BLaER1 (cell line): ENCODE measurements at regions not wholly inside any gene's neighbourhood (a gene's known extent, or its start where the extent isn't known, plus 50 kb on each side); places are given as distances from the start of the nearest gene placed in this dataset.

Experiments
- H3K27ac ChIP-seq: shearing (Covaris generic); formaldehyde crosslinking; 2 replicates; pipeline ENCODE4 v1.8.1; 2022
- H3K27me3 ChIP-seq: shearing (Covaris generic); formaldehyde crosslinking; 2 replicates; pipeline ENCODE4 v1.8.1; 2022
- H3K36me3 ChIP-seq: shearing (Covaris generic); formaldehyde crosslinking; 2 replicates; pipeline ENCODE4 v1.8.1; 2022
- H3K4me1 ChIP-seq: shearing (Covaris generic); formaldehyde crosslinking; 2 replicates; pipeline ENCODE4 v1.8.1; 2022
- H3K4me2 ChIP-seq: shearing (Covaris generic); formaldehyde crosslinking; 2 replicates; pipeline ENCODE4 v1.8.1; 2022
- H3K4me3 ChIP-seq: shearing (Covaris generic); formaldehyde crosslinking; 2 replicates; pipeline ENCODE4 v1.8.1; 2022
- H3K9ac ChIP-seq: shearing (Covaris generic); formaldehyde crosslinking; 2 replicates; pipeline ENCODE4 v1.8.1; 2022
- H3K9me3 ChIP-seq: shearing (Covaris generic); formaldehyde crosslinking; 2 replicates; pipeline ENCODE4 v1.8.1; 2022
- H4K20me1 ChIP-seq: shearing (Covaris generic); formaldehyde crosslinking; 2 replicates; pipeline ENCODE4 v1.8.1; 2022
- Cebpa-rat ChIP-seq: shearing (Covaris generic); IDR thresholded peaks from 2 replicates; pipeline ENCODE4 v1.8.1; 2022

GRCh38 chr3:5425371-5425770 is 237.9 kb downstream of the EDEM1 start:
- Histone ChIP-seq H3K9me3 (no peaks in the 10 kb centered on the region), H3K4me1 (no peaks in the 10 kb centered on the region), H3K4me2 (no peak overlapping the region), H3K4me3 (no peak overlapping the region), H4K20me1 (no peaks in the 10 kb centered on the region), H3K27me3 (no peaks in the 10 kb centered on the region), H3K36me3 (no peaks in the 10 kb centered on the region), H3K9ac (no peak overlapping the region), H3K27ac (no peak overlapping the region)
- no peak for TF ChIP-seq Cebpa-rat

- Histone ChIP-seq H3K4me1 (no peaks in the 10 kb centered on the region), H3K27me3 (no peaks in the 10 kb centered on the region), H4K20me1 (no peaks in the 10 kb centered on the region), H3K4me2 (no peak overlapping the region), H3K36me3 (no peaks in the 10 kb centered on the region), H3K4me3 (no peak overlapping the region), H3K9ac (no peak overlapping the region), H3K9me3 (no peaks in the 10 kb centered on the region), H3K27ac (no peak overlapping the region)
- no peak for TF ChIP-seq Cebpa-rat
These were observed 238.8 kb downstream of the EDEM1 start for GRCh38 chr3:5426094-5426883.

- H3K9ac ChIP-seq: no peak overlapping the region
- H3K27me3 ChIP-seq: no peaks in the 10 kb centered on the region
- no peaks in the 10 kb centered on the region for H3K4me1 ChIP-seq
- no peak for TF ChIP-seq Cebpa-rat
- H3K36me3 ChIP-seq: no peaks in the 10 kb centered on the region
- no peaks in the 10 kb centered on the region for H4K20me1 ChIP-seq
- no peaks in the 10 kb centered on the region for H3K9me3 ChIP-seq
- H3K4me2 ChIP-seq: no peak overlapping the region
- no peak overlapping the region for H3K4me3 ChIP-seq
- H3K27ac ChIP-seq: no peak overlapping the region
These were observed 239.5 kb downstream of the EDEM1 start for GRCh38 chr3:5427021-5427420.

GRCh38 chr3:5427938-5428337 is 240.4 kb downstream of the EDEM1 start:
- H3K27ac ChIP-seq: no peak overlapping the region
- no peaks in the 10 kb centered on the region for H3K4me1 ChIP-seq
- H3K4me2 ChIP-seq: no peak overlapping the region
- no peaks in the 10 kb centered on the region for H3K27me3 ChIP-seq
- TF ChIP-seq Cebpa-rat: no peak
- H3K9ac ChIP-seq: no peak overlapping the region
- no peaks in the 10 kb centered on the region for H3K9me3 ChIP-seq
- H4K20me1 ChIP-seq: no peaks in the 10 kb centered on the region
- H3K36me3 ChIP-seq: no peaks in the 10 kb centered on the region
- no peak overlapping the region for H3K4me3 ChIP-seq

- no peak overlapping the region for H3K4me3 ChIP-seq
- H3K27me3 ChIP-seq: no peaks in the 10 kb centered on the region
- H3K4me2 ChIP-seq: no peak overlapping the region
- no peak overlapping the region for H3K9ac ChIP-seq
- no peak for TF ChIP-seq Cebpa-rat
- H3K36me3 ChIP-seq: no peaks in the 10 kb centered on the region
- no peak overlapping the region for H3K27ac ChIP-seq
- no peaks in the 10 kb centered on the region for H3K9me3 ChIP-seq
- no peaks in the 10 kb centered on the region for H4K20me1 ChIP-seq
- H3K4me1 ChIP-seq: no peaks in the 10 kb centered on the region
These were observed 241.4 kb downstream of the EDEM1 start for GRCh38 chr3:5428607-5429516.

DNA sequence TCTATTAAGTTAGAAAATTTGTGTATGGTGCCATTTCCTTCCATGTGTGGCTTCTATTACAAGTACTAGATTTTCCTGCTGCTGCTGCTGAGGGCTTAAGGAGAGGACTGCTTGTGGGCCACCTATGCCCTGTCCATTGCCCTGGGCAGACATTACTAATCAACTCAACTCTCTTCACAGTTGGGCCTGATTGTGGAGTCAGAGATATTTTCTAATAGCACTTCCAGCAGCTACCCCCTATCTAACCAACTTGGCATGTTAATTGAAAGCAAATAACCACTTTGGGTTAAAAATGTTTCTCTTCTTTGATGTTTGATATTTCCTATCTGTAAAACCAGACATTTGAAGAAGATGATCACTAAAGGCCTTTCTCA is 242.0 kb downstream of the EDEM1 start:
- no peaks in the 10 kb centered on the region for H3K9me3 ChIP-seq
- TF ChIP-seq Cebpa-rat: no peak
- H4K20me1 ChIP-seq: no peaks in the 10 kb centered on the region
- H3K27me3 ChIP-seq: no peaks in the 10 kb centered on the region
- peaks cover under 1% of the 10 kb centered on the region; the same call in 1 of the 2 replicates for H3K4me1 ChIP-seq
- no peaks in the 10 kb centered on the region for H3K36me3 ChIP-seq
- no peak overlapping the region for H3K27ac ChIP-seq
- no peak overlapping the region for H3K4me3 ChIP-seq
- H3K9ac ChIP-seq: no peak overlapping the region
- H3K4me2 ChIP-seq: no peak overlapping the region

DNA sequence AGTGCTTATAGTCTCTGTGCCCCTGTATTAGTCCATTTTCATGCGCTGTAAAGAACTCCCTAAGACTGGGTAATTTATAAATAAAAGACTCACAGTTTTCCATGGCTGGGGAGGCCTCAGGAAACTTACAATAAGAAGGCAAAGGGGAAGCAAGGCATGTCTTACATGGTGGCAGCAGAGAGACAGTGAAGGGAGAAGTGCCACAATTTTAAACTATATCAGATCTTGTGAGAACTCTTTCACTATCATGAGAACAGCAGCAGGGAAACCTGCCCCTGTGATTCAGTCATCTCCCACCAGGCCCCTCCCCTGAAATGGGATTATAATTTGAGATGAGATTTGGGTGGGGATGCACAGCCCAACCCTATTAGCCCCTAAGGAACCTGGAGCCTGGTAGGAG is 243.2 kb downstream of the EDEM1 start:
- Histone ChIP-seq H3K9me3 (no peaks in the 10 kb centered on the region), H3K4me3 (no peak overlapping the region), H3K4me1 (peaks cover 8% of the 10 kb centered on the region), H4K20me1 (no peaks in the 10 kb centered on the region), H3K4me2 (no peak overlapping the region), H3K27ac (no peak overlapping the region), H3K36me3 (no peaks in the 10 kb centered on the region), H3K27me3 (no peaks in the 10 kb centered on the region), H3K9ac (no peak overlapping the region)
- TF ChIP-seq Cebpa-rat: no peak

- Histone ChIP-seq H3K4me2 (no peak overlapping the region), H3K27ac (no peak overlapping the region), H3K4me1 (peaks cover 8% of the 10 kb centered on the region), H3K9me3 (no peaks in the 10 kb centered on the region), H3K9ac (no peak overlapping the region), H3K27me3 (no peaks in the 10 kb centered on the region), H3K36me3 (no peaks in the 10 kb centered on the region), H3K4me3 (no peak overlapping the region), H4K20me1 (no peaks in the 10 kb centered on the region)
- TF ChIP-seq Cebpa-rat: no peak
These were observed 243.6 kb downstream of the EDEM1 start for GRCh38 chr3:5431146-5431545.

- Histone ChIP-seq H3K27ac (no peak overlapping the region), H3K4me1 (peaks cover 8% of the 10 kb centered on the region), H3K27me3 (no peaks in the 10 kb centered on the region), H3K9me3 (no peaks in the 10 kb centered on the region), H3K4me2 (no peak overlapping the region), H3K4me3 (no peak overlapping the region), H3K36me3 (no peaks in the 10 kb centered on the region), H3K9ac (no peak overlapping the region), H4K20me1 (no peaks in the 10 kb centered on the region)
- no peak for TF ChIP-seq Cebpa-rat
These were observed 244.4 kb downstream of the EDEM1 start for GRCh38 chr3:5431811-5432378.

GRCh38 chr3:5437296-5437782 is 249.8 kb downstream of the EDEM1 start:
- Histone ChIP-seq H3K9me3 (no peaks in the 10 kb centered on the region), H3K9ac (no peak overlapping the region), H4K20me1 (no peaks in the 10 kb centered on the region), H3K27ac (no peak overlapping the region), H3K4me2 (no peak overlapping the region), H3K27me3 (no peaks in the 10 kb centered on the region), H3K4me1 (peaks cover 8% of the 10 kb centered on the region), H3K36me3 (no peaks in the 10 kb centered on the region), H3K4me3 (no peak overlapping the region)
- no peak for TF ChIP-seq Cebpa-rat
